Activated CD8-positive, alpha-beta T cell treated with anti-CD3 and anti-CD28 coated beads, Interleukin-2, amount 10 ng/mL, durations not matched to agents 7 days and 5 days (primary cell): ENCODE measurements at regions not wholly inside any gene's neighbourhood (a gene's known extent, or its start where the extent isn't known, plus 50 kb on each side); places are given as distances from the start of the nearest gene placed in this dataset.
A peak's percentile ranks its signal among the peaks of the same experiment; 100 is the strongest.

ENCODE experiments used
- ATAC-seq: fragments of 150-1000 bp; cut with Tn5 transposase; one replicate; pipeline ENCODE4 v1.10.0; 2021; ENCODE audit warnings: moderate library complexity
- CTCF ChIA-PET: fragments of 350-600 bp; sonication (Branson Sonifier 250); formaldehyde crosslinking; loops from one replicate; lab custom pipeline; 2021; ENCODE audit warnings: antibody characterized with exemption; lab: Charles Lee
- POLR2A ChIA-PET: fragments of 350-600 bp; sonication (Branson Sonifier 250); formaldehyde crosslinking; loops from one replicate; lab custom pipeline; 2021; ENCODE audit warnings: antibody characterized with exemption; lab: Charles Lee
- DNase-seq: peaks from one replicate; pipeline ENCODE4 v3.0.0-alpha.2; 2020
- H3K27ac Mint-ChIP-seq: one replicate; pipeline ENCODE4 v1.8.0; 2021; ENCODE audit warnings: mild to moderate bottlenecking, mixed read lengths
- H3K27me3 Mint-ChIP-seq: one replicate; pipeline ENCODE4 v1.8.0; 2021; ENCODE audit warnings: low read depth, mixed read lengths
- H3K36me3 Mint-ChIP-seq: one replicate; pipeline ENCODE4 v1.8.0; 2021; ENCODE audit warnings: low read depth, mixed read lengths
- H3K4me1 Mint-ChIP-seq: one replicate; pipeline ENCODE4 v1.8.0; 2021; ENCODE audit warnings: low read depth, mixed read lengths
- H3K4me3 Mint-ChIP-seq: one replicate; pipeline ENCODE4 v1.8.0; 2021; ENCODE audit warnings: mild to moderate bottlenecking, mixed read lengths
- H3K9me3 Mint-ChIP-seq: one replicate; pipeline ENCODE4 v1.8.0; 2022; ENCODE audit warnings: mixed read lengths; ENCODE audit not compliant: insufficient read depth

- ATAC-seq, result no peak
- H3K36me3 Mint-ChIP-seq, result no peaks in the 10 kb centered on the region
- DNase-seq, result peak; percentile 22
- ChIA-PET CTCF (interaction anchor here (0.9 to 1.8 kb wide), 3 partner anchors 8 to 62 kb away, joined by 3 to 8 read pairs (median 4); no protein-coding TSS in a partner anchor), POLR2A (interaction anchor here (0.8 to 1.1 kb wide), 2 partner anchors 104 to 196 kb away, joined by 3 to 4 read pairs; partner anchors contain the start of gene CCND2)
- H3K4me3 Mint-ChIP-seq, result no peak overlapping the region
- H3K27ac Mint-ChIP-seq, result peak overlapping the region; percentile 4
- H3K9me3 Mint-ChIP-seq, result no peaks in the 10 kb centered on the region
- peaks cover 2% of the 10 kb centered on the region for H3K27me3 Mint-ChIP-seq
- H3K4me1 Mint-ChIP-seq, result peaks cover 26% of the 10 kb centered on the region
Measured at GRCh38 chr12:4169959-4170358, 103.6 kb upstream of the CCND2 start.

- H3K4me3 Mint-ChIP-seq, result no peak overlapping the region
- POLR2A ChIA-PET, result interaction anchor here (0.8 to 1.1 kb wide), 2 partner anchors 104 to 196 kb away, joined by 3 to 4 read pairs; partner anchors contain the start of gene CCND2
- DNase-seq, result peak; percentile 20
- H3K9me3 Mint-ChIP-seq, result no peaks in the 10 kb centered on the region
- H3K27ac Mint-ChIP-seq, result peak overlapping the region; percentile 4
- ATAC-seq, result no peak
- no peaks in the 10 kb centered on the region for H3K36me3 Mint-ChIP-seq
- H3K4me1 Mint-ChIP-seq, result peaks cover 29% of the 10 kb centered on the region
- peaks cover 2% of the 10 kb centered on the region for H3K27me3 Mint-ChIP-seq
- CTCF ChIA-PET, result interaction anchor here (0.9 to 1.8 kb wide), 4 partner anchors 9 to 107 kb away, joined by 3 to 8 read pairs (median 4); no protein-coding TSS in a partner anchor
Measured at GRCh38 chr12:4169531-4169930, 104.0 kb upstream of the CCND2 start.

- Mint-ChIP-seq H3K9me3 (no peaks in the 10 kb centered on the region), H3K4me3 (no peak overlapping the region), H3K36me3 (no peaks in the 10 kb centered on the region), H3K4me1 (peaks cover 37% of the 10 kb centered on the region), H3K27me3 (peaks cover 2% of the 10 kb centered on the region), H3K27ac (no peak overlapping the region)
- ChIA-PET CTCF (interaction anchor here (1.2 to 1.7 kb wide), 2 partner anchors 60 to 108 kb away, joined by 3 to 5 read pairs; no protein-coding TSS in a partner anchor), POLR2A (interaction anchor here (1.0 kb wide), 1 partner anchor 11 kb away, joined by 3 read pairs; no protein-coding TSS in a partner anchor)
- ATAC-seq, result no peak
- DNase-seq, result no peak
Measured at GRCh38 chr12:4168036-4168435, 105.5 kb upstream of the CCND2 start.

DNA sequence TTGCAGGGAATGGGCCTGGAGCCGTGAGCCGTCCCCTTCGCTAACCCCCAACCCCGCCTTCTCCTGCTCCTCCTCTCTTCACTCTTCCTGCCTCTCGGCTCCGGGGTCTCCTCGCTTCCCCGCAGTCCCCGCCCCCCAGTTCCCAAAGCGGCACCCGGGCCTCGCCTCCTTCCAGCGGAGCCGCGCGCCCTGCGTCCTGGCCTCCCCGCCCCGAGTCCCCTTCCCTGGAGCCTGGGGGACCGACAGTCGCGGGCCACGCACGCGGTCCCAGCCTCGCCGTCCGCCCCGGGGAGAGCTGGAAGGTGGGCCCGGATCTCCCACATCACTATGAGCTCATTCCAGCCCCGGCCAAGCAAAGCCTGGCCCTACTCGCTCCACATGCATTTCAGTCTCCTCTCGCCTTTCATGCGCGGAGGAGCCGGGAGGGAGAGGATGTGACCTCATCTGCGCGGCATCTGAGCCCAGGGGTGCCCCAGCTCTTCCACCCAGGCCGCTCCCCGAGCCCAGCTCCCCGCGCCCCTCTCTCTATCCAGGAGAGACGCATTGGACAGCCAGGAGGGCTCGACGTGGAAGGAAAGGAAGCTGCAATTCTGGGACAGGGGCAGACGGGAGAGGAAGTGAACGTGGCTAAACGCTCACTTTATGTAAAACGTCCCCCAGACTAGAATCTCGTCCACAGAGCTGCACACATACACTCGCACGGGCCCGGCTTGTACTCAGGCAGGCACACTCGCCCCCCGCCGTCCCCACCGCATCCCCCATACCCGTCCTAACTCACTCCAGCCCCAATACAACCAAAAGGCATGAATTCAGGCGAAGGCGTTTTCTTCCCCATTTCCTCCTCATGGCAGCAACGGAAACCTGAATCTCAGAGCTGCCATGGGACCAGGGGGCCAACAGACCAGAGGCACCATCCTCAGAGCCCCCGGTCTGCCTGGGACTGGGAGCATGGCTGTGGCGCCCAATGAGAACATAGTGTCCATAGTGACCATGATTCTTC is 108.7 kb upstream of the CCND2 start:
- DNase-seq, result peak; percentile 77
- H3K4me1 Mint-ChIP-seq, result peaks cover 55% of the 10 kb centered on the region
- POLR2A ChIA-PET, result interaction anchor here (0.8 to 3.6 kb wide), 14 partner anchors 9 to 296 kb away, joined by 3 to 35 read pairs (median 8); partner anchors contain the start of gene CCND2
- H3K36me3 Mint-ChIP-seq, result peaks cover 4% of the 10 kb centered on the region
- peaks cover 5% of the 10 kb centered on the region for H3K9me3 Mint-ChIP-seq
- H3K4me3 Mint-ChIP-seq, result peak overlapping the region; percentile 75
- peak overlapping the region; percentile 94 for H3K27ac Mint-ChIP-seq
- CTCF ChIA-PET, result interaction anchor here (0.6 to 2.9 kb wide), 19 partner anchors 9 to 279 kb away, joined by 3 to 19 read pairs (median 4); no protein-coding TSS in a partner anchor
- peaks cover 2% of the 10 kb centered on the region for H3K27me3 Mint-ChIP-seq
- peak; percentile 97 for ATAC-seq

- H3K4me3 Mint-ChIP-seq, result peak overlapping the region; percentile 75
- H3K36me3 Mint-ChIP-seq, result peaks cover 4% of the 10 kb centered on the region
- peaks cover 5% of the 10 kb centered on the region for H3K9me3 Mint-ChIP-seq
- H3K27ac Mint-ChIP-seq, result peak overlapping the region; percentile 94
- H3K4me1 Mint-ChIP-seq, result peaks cover 55% of the 10 kb centered on the region
- DNase-seq, result peak; percentile 21
- peaks cover 2% of the 10 kb centered on the region for H3K27me3 Mint-ChIP-seq
- no peak for ATAC-seq
- POLR2A ChIA-PET, result interaction anchor here (0.7 to 3.6 kb wide), 13 partner anchors 9 to 1376 kb away, joined by 3 to 35 read pairs (median 8); partner anchors contain the start of gene CCND2
- CTCF ChIA-PET, result interaction anchor here (0.7 to 2.9 kb wide), 16 partner anchors 9 to 112 kb away, joined by 3 to 19 read pairs (median 6); no protein-coding TSS in a partner anchor
Measured at GRCh38 chr12:4164188-4164558, 109.4 kb upstream of the CCND2 start.

DNA sequence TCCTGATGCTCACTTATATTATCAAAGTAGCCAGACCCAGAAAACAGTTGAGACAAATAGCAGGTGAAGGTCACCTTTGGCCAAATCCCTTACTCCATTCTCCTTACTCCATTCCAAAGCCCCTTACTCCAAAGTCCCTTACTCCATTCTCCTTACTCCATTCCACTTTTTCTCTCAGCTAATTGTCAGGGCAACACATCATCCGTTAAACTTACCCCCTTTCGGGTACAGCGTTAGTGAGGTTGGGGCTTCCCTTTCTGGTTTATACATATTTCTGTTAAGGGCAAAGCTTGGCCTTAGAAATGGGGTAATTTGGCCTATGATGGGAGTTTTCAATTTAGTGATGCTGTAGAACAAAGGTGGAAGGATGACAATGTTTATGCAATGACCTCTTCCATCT is 111.8 kb upstream of the CCND2 start:
- no peak overlapping the region for H3K27ac Mint-ChIP-seq
- peaks cover 7% of the 10 kb centered on the region for H3K9me3 Mint-ChIP-seq
- CTCF ChIA-PET, result interaction anchor here (1.8 kb wide), 1 partner anchor 44 kb away, joined by 6 read pairs; no protein-coding TSS in a partner anchor
- POLR2A ChIA-PET, result interaction anchor here (0.7 to 2.4 kb wide), 4 partner anchors 106 to 169 kb away, joined by 3 to 13 read pairs (median 7); no protein-coding TSS in a partner anchor
- peaks cover 68% of the 10 kb centered on the region for H3K4me1 Mint-ChIP-seq
- peak; percentile 4 for DNase-seq
- ATAC-seq, result no peak
- peaks cover 8% of the 10 kb centered on the region for H3K36me3 Mint-ChIP-seq
- H3K4me3 Mint-ChIP-seq, result no peak overlapping the region
- no peaks in the 10 kb centered on the region for H3K27me3 Mint-ChIP-seq

DNA sequence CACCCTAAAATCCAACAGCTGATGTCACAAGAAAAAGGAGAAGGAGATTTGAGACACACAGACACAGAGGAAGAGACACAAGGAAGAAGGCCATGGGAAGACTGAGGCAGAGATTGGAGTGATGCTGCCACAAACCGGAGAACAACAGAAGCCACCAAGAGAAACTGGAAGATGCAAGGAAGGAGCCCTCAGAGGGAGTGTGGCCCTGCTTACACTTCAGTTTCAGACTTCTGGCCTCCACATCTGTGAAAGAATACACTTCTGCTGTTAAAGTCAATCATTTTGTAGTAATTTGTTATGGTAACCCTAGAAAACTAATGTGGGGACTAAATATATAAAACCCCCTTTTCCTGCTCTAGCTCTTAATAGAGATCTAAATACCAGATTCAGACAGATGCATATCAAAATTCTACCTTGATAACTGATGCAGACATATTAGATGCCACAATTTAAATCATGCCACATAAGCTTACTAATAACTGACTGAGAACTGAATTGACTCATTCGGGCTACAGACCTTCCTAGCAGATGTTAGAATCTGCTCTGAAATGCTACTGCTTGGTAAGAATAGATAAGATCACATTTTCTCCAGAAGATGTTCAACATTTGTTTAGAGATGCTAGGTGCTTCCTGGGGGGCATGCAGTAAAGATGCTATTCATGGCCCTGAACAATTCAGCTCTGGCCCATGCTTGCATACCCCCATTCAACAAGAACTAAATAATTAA is 113.1 kb upstream of the CCND2 start:
- DNase-seq (peak; percentile 18), ATAC-seq (no peak)
- no peak overlapping the region for H3K4me3 Mint-ChIP-seq
- peak overlapping the region; percentile 75 for H3K27ac Mint-ChIP-seq
- H3K4me1 Mint-ChIP-seq, result peaks cover 76% of the 10 kb centered on the region
- peaks cover 7% of the 10 kb centered on the region for H3K9me3 Mint-ChIP-seq
- ChIA-PET CTCF (interaction anchor here (0.8 to 3.7 kb wide), 7 partner anchors 9 to 110 kb away, joined by 3 to 23 read pairs (median 4); no protein-coding TSS in a partner anchor), POLR2A (interaction anchor here (0.9 to 2.4 kb wide), 4 partner anchors 18 to 111 kb away, joined by 3 to 13 read pairs (median 8); no protein-coding TSS in a partner anchor)
- no peaks in the 10 kb centered on the region for H3K27me3 Mint-ChIP-seq
- H3K36me3 Mint-ChIP-seq, result peaks cover 13% of the 10 kb centered on the region

GRCh38 chr12:4159851-4160250 is 113.7 kb upstream of the CCND2 start:
- Mint-ChIP-seq H3K9me3 (peaks cover 12% of the 10 kb centered on the region), H3K36me3 (peaks cover 13% of the 10 kb centered on the region), H3K27me3 (no peaks in the 10 kb centered on the region), H3K4me1 (peaks cover 76% of the 10 kb centered on the region), H3K4me3 (no peak overlapping the region), H3K27ac (peak overlapping the region; percentile 75)
- ATAC-seq (no peak), DNase-seq (peak; percentile 17)
- ChIA-PET POLR2A (interaction anchor here (2.0 to 2.4 kb wide), 2 partner anchors 110 to 111 kb away, joined by 11 to 13 read pairs; no protein-coding TSS in a partner anchor), CTCF (interaction anchor here (1.1 to 3.7 kb wide), 4 partner anchors 10 to 110 kb away, joined by 3 to 23 read pairs (median 5); no protein-coding TSS in a partner anchor)

GRCh38 chr12:4158306-4158705 is 115.3 kb upstream of the CCND2 start:
- Mint-ChIP-seq H3K27ac (peak overlapping the region; percentile 69), H3K4me3 (no peak overlapping the region), H3K4me1 (peaks cover 82% of the 10 kb centered on the region), H3K36me3 (peaks cover 20% of the 10 kb centered on the region), H3K27me3 (no peaks in the 10 kb centered on the region), H3K9me3 (peaks cover 15% of the 10 kb centered on the region)
- CTCF ChIA-PET, result interaction anchor here (1.1 to 8.0 kb wide), 4 partner anchors 16 to 112 kb away, joined by 3 to 83 read pairs (median 13); no protein-coding TSS in a partner anchor
- POLR2A ChIA-PET, result interaction anchor here (1.3 to 8.6 kb wide), 2 partner anchors 10 to 14 kb away, joined by 3 to 85 read pairs; no protein-coding TSS in a partner anchor
- DNase-seq (no peak), ATAC-seq (no peak)

DNA sequence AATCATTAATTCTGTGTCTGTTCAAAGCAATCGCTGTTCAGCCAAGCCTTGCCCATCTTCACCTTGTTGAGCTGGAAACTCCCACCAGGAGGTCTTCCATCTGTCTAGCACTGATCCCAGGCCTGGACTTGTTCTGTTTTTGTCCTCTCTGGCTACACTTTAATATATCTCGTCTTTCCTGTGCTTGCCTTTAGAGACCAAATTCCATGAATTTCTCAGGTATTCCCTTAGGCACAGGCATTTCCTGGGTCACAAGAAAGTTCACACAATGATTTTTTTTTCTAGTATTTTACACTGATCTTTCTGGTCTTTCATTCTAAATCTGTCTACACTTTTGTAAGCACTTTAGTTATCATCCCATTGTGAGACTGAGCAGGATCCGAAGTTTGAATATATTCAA is 116.4 kb upstream of the CCND2 start:
- Mint-ChIP-seq H3K27me3 (no peaks in the 10 kb centered on the region), H3K9me3 (peaks cover 15% of the 10 kb centered on the region), H3K27ac (no peak overlapping the region), H3K36me3 (peaks cover 20% of the 10 kb centered on the region), H3K4me1 (peaks cover 91% of the 10 kb centered on the region), H3K4me3 (no peak overlapping the region)
- no peak for ATAC-seq
- DNase-seq, result no peak
- CTCF ChIA-PET, result interaction anchor here (1.1 to 12.4 kb wide), 5 partner anchors 15 to 273 kb away, joined by 3 to 94 read pairs (median 19); no protein-coding TSS in a partner anchor
- POLR2A ChIA-PET, result interaction anchor here (1.3 to 8.6 kb wide), 4 partner anchors 11 to 117 kb away, joined by 3 to 85 read pairs (median 43); partner anchors contain the start of gene CCND2
